GM12865 (cell line): ENCODE measurements at regions not wholly inside any gene's neighbourhood (a gene's known extent, or its start where the extent isn't known, plus 50 kb on each side); places are given as distances from the start of the nearest gene placed in this dataset.

Source experiments
- DNase-seq: peaks from one replicate; pipeline ENCODE4 v3.0.0; 2010; ENCODE audit warnings: low read depth
- H3K4me3 ChIP-seq: 2 replicates; pipeline ENCODE4 v1.5.1; 2011; ENCODE audit warnings: mild to moderate bottlenecking, low read depth, low read length, control low read depth
- CTCF ChIP-seq: IDR thresholded peaks from 2 replicates; pipeline ENCODE4 v1.5.1; 2011; ENCODE audit warnings: low read length, control low read depth, low read depth, inconsistent platforms; ENCODE audit not compliant: insufficient read depth; ENCODE audit errors: missing control alignments

DNA sequence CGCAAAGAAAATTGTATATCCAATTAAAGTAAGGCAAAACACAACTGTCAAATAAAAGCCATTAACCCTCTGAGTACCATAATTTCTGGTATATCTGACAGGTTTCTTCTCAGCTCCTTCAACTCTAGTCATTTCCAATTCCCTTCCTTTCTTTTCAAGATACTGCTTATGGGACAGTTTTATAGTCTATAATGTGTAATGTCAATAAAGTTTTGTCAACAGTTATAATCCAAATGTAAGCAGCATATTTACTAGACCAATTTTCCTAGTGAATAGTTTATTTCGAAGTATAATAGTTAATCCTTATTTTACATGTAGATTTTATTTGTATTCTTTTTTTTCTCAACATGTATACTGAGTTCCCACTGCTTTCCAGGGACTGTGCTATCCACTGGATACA lies 1081.8 kb downstream of the EPHA7 start:
- H3K4me3 ChIP-seq: no peak overlapping the region
- no peak for DNase-seq
- TF ChIP-seq CTCF: no peak

DNA sequence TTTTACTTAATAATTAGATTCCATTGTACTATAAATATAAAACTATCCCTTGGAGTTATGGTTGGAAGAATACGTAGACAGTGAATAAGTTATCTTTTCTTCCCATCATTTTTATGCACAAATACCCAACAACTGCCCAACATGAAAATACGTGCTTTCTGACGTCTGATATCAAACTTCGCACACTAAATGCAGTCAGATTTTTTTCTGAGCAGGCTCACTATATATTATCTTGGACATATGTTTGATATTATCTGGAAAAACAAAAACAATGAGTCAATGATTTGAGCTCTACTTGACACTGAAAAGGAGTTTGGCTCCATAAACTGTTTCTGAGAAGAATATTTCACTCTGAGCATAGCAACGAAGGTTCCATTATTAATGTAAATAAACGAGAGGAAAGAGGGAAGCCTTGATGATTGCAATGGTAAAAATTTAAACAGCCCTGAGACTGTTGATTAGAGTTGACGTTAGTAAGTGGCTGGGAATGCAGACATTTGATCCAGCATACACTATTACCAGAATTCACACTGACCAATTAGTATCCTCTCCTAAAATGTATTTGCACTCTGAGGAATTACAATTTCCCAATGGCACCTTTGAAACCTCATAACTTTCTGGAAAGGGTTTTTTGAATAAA lies 1090.0 kb downstream of the EPHA7 start:
- TF ChIP-seq CTCF: no peak
- no peak for DNase-seq
- H3K4me3 ChIP-seq: no peak overlapping the region

- DNase-seq: no peak
- H3K4me3 ChIP-seq: no peak overlapping the region
- TF ChIP-seq CTCF: no peak
These were observed 1104.0 kb downstream of the EPHA7 start for GRCh38 chr6:92315312-92315711.

DNA sequence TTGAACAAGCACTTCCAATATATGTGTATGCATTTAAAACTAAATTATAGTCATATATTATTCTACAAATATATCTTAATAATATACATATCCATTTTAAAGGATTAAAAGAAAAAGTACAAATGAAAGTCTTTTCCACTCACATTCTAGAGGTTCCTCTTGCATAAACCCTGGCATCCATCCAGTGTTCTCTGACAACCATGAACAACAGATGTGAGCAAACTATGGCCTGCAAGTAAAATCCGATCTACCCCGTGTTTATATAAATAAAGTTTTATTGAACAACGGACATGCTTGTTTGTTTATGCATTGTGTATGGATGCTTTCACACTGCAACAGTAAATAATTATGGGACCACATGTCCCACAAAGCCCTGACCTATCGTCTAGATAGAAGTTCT lies 1122.3 kb downstream of the EPHA7 start:
- TF ChIP-seq CTCF: no peak

DNA sequence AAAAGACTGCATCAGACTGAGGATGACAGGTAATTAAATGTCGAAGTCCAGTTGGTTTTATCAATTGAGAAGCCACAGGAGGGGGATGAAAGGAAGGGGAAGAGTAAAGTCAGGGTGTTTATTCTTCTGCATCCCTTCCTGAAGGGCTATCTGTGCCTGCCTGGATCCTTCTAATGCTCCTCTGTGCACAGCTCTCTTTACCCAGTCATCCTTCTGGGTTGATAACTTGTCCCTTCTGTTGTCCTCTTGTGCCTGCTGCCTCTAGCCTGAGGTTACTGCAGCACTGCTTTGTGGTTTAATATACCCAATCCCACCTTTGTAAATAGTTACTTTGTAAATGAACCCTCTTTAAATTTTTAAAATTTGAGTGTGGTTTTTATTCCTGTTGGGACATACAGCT lies 1127.3 kb downstream of the EPHA7 start:
- H3K4me3 ChIP-seq: no peak overlapping the region
- TF ChIP-seq CTCF: no peak
- no peak for DNase-seq

More for the DNA sequence above, 1122.3 kb downstream of the EPHA7 start:
- no peak overlapping the region for H3K4me3 ChIP-seq
- no peak for DNase-seq

DNA sequence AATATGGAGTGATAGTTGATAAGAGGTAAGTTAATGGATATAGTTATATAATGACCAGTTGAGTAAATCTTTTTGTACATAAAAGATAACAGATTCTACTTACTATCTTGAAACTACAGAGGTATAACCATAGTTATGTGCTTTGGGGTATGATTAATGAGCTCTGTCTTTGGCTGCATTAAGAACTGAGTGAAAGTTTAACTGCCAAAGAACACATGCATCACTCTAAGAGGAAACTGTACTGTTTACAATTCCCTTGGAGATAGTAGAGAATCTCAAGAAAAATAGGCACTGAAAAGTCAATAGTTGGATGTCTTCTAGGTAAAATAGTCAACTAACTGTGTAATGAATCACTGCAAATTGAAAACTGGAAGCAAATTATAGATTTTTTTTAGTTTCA lies 1129.5 kb downstream of the EPHA7 start:
- no peak for TF ChIP-seq CTCF
- H3K4me3 ChIP-seq: no peak overlapping the region
- DNase-seq: no peak

DNA sequence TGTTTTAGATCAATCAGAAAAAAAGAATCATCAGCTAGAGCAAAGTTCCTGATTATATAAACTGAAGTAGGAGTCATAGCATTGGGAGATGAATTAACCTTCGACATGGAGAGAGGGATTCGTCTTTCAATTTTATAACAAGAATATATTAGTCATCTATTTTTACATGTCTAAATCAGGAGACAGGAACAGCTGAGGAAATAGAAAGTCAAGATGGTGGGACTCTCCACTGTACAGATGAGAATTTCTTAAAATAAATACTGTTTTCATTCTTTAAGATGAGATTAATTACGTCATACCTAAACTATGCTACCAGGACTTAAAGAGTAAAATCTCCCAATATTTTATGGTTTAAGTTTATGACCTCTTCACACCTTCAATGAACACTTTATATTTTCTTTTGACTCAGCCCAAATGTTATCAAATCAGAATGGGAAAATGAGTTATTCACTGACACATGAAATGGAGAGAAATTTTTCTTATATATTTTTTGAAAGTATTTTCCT lies 1137.7 kb downstream of the EPHA7 start:
- H3K4me3 ChIP-seq: no peak overlapping the region
- no peak for DNase-seq
- no peak for TF ChIP-seq CTCF
